ENCODE measurements at regions not wholly inside any gene's neighbourhood (a gene's known extent, or its start where the extent isn't known, plus 50 kb on each side); places are given as distances from the start of the nearest gene placed in this dataset.

DNA sequence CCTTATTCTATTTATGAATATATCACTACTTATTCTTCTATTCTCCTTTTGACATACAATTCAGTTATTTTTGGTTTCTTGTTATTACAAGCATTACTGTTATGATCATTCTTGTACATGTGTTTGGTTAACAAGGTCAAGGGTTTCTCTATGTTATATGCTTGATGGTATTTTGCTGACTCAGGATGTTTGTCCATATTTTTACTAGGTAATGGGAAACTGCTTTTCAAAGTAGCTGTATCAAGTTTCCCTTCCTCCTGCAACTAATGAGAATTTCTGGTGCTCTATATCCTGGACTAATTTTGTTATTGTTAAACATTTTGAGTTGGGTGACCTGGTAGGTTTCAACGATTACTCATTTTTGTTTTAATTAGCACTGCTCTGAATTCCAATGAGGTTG lies 841.0 kb downstream of the OTOL1 start:
- POLR2A ChIA-PET, result no interaction called here
- TF ChIP-seq, protein P1, sequence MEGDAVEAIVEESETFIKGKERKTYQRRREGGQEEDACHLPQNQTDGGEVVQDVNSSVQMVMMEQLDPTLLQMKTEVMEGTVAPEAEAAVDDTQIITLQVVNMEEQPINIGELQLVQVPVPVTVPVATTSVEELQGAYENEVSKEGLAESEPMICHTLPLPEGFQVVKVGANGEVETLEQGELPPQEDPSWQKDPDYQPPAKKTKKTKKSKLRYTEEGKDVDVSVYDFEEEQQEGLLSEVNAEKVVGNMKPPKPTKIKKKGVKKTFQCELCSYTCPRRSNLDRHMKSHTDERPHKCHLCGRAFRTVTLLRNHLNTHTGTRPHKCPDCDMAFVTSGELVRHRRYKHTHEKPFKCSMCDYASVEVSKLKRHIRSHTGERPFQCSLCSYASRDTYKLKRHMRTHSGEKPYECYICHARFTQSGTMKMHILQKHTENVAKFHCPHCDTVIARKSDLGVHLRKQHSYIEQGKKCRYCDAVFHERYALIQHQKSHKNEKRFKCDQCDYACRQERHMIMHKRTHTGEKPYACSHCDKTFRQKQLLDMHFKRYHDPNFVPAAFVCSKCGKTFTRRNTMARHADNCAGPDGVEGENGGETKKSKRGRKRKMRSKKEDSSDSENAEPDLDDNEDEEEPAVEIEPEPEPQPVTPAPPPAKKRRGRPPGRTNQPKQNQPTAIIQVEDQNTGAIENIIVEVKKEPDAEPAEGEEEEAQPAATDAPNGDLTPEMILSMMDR (IDR thresholded peaks at IDR 0.05; ENCODE audit: control extremely low read depth, extremely low read depth, low read depth, missing control alignments), result no peak
- CTCF ChIA-PET, result no interaction called here
- DNase-seq (ENCODE audit: extremely low spot score), result no peak

DNA sequence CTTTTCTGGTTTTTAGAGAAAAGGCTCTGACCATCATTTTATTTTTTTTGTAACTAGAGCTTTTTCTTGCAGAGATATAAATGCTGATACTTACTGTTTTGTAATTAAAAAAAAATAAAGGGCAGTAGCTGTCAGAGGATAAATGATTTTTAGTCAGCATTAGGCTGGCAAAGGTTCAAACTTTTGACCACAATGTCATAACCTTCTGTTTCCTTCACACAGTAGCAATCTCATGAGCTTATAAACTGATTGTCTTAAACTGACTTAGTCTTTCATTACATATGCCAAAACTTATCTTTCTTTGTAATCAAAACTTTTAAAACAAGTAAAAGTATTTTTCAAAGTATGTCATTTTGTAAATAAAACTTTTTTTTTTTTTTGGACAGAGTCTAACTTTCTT lies 841.9 kb downstream of the OTOL1 start:
- TF ChIP-seq, protein P1 (IDR thresholded peaks at IDR 0.05; ENCODE audit: control extremely low read depth, extremely low read depth, low read depth, missing control alignments), result no peak
- CTCF ChIA-PET, result interaction anchor here (1.0 to 3.1 kb wide), 3 partner anchors 11 to 38 kb away, joined by 3 to 13 read pairs (median 4); no protein-coding TSS in a partner anchor
- DNase-seq (ENCODE audit: extremely low spot score), result no peak
- POLR2A ChIA-PET, result no interaction called here

DNA sequence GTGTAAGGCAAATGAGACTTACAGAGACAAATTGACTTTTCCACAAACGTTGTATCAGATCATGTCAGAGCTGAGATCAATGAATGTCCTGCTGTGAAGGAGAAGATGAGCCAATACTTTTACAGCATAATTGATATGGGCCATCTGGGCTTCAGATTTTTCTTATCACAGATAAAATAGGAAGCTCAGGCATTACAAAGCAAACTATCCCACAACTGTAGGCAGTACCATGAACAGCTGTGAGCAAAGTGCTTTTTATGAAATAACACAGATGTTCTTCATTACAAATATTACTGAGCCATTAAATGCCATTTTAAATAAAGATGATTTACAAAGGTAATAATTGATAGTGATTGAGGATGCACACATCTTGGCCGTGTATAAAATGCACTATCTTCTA lies 852.3 kb downstream of the OTOL1 start:
- ChIA-PET CTCF (interaction anchor here (1.0 to 1.7 kb wide), 2 partner anchors 10 to 19 kb away, joined by 4 read pairs; no protein-coding TSS in a partner anchor), POLR2A (no interaction called here)
- no peak for DNase-seq (ENCODE audit: extremely low spot score)
- TF ChIP-seq, protein P1 (IDR thresholded peaks at IDR 0.05; ENCODE audit: control extremely low read depth, extremely low read depth, low read depth, missing control alignments), result no peak

DNA sequence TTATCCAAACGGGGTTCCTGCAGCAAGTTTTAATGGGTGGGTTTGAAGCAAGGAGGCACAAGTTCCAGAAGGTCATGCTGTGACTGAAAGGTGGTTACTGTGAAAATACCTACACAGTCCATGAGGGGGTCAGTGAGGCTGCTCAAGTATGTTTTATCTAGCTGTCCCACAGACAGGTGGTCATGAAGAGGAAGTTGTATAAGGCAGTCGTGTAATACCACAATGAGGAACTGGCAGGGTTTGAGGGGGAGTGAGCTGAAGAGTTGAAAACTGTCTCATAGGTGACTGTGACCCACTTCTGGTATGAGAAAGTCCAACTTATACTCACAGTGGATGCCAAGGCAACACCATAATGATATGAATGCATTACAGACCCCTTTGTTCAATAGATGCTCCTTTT lies 856.8 kb downstream of the OTOL1 start:
- TF ChIP-seq, protein P1 (IDR thresholded peaks at IDR 0.05; ENCODE audit: control extremely low read depth, extremely low read depth, low read depth, missing control alignments), result no peak
- POLR2A ChIA-PET, result no interaction called here
- CTCF ChIA-PET, result interaction anchor here (1.6 to 3.0 kb wide), 3 partner anchors 10 to 13 kb away, joined by 5 to 13 read pairs (median 13); no protein-coding TSS in a partner anchor
- DNase-seq (ENCODE audit: extremely low spot score), result no peak

DNA sequence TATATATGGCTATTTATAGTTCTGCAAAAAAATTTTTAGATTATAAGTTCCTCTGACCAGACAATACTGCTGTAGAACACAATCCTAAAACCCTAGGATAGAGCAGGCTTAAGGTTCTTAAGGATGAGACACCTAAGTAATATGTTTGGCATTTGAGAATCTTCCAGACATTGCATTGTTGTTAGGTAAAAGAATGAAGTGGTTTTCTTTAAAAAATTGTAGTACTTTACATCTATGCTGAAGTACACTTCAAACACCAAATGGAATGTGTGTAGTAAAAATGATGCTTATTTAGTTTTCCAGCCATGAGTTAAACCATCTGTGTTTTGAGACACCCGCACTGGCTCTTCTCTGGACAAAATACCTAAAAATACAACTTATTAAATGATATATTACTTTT lies 857.7 kb downstream of the OTOL1 start:
- ChIA-PET POLR2A (no interaction called here), CTCF (interaction anchor here (3.0 kb wide), 1 partner anchor 14 kb away, joined by 13 read pairs; no protein-coding TSS in a partner anchor)
- TF ChIP-seq, protein P1 (IDR thresholded peaks at IDR 0.05; ENCODE audit: control extremely low read depth, extremely low read depth, low read depth, missing control alignments), result no peak
- DNase-seq (ENCODE audit: extremely low spot score), result no peak

DNA sequence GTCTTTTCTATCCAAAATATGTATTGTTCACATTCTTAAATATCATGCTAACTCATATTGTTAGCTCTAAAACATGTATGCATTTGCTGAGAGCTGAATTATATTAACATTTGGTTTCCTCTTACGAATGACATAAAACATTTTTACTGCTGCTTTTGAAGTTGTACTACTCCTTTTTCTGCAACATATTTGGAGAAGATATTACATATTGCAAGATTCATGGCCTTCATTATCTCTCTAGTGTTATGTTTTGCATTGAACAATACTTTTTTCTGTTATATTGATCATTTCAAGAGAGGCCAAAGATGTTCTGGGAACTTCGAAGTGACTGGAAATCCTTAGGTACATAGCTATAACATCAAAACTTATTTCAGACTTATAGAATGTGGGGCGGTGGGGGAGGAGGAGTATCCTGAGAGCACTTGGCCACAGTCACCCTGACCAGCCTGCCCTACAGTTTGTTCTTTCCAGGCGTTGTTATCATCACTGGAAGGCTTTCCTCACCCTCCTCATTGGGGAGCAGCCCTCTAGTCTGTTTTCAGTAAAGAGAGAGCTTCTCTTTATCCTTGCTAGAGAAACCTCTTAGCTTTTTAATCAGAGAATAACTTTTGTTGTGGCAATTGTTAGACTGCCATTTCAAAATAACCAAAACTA lies 868.6 kb downstream of the OTOL1 start:
- ChIA-PET POLR2A (no interaction called here), CTCF (interaction anchor here (1.2 kb wide), 1 partner anchor 20 kb away, joined by 4 read pairs; no protein-coding TSS in a partner anchor)
- DNase-seq (ENCODE audit: extremely low spot score), result no peak
- TF ChIP-seq, protein P1 (IDR thresholded peaks at IDR 0.05; ENCODE audit: control extremely low read depth, extremely low read depth, low read depth, missing control alignments), result no peak
